Astrocyte (in vitro differentiated cells and primary cell): ENCODE measurements at regions not wholly inside any gene's neighbourhood (a gene's known extent, or its start where the extent isn't known, plus 50 kb on each side); places are given as distances from the start of the nearest gene placed in this dataset.

ENCODE experiments used
- DNase-seq: peaks from one replicate; pipeline ENCODE4 v3.0.0-alpha.2; 2010; ENCODE audit warnings: low read depth
- FAIRE-seq: peaks from 2 replicates; lab custom pipeline; 2011; peaks lifted over from hg19 to GRCh38; lab: Jason Lieb, UNC
- H2AFZ ChIP-seq: 2 replicates; pipeline ENCODE4 v1.6.0; 2012; ENCODE audit warnings: low read depth, low read length, inconsistent platforms
- H3K27ac ChIP-seq: 2 replicates; pipeline ENCODE4 v1.5.1; 2011; ENCODE audit warnings: low read depth, low read length, inconsistent platforms
- H3K27me3 ChIP-seq: 2 replicates; pipeline ENCODE4 v1.6.0; 2011; ENCODE audit warnings: low read length, inconsistent platforms; ENCODE audit not compliant: insufficient read depth
- H3K36me3 ChIP-seq: 2 replicates; pipeline ENCODE4 v1.5.1; 2011; ENCODE audit warnings: low read length, inconsistent platforms; ENCODE audit not compliant: insufficient read depth
- H3K4me1 ChIP-seq: 2 replicates; pipeline ENCODE4 v1.5.1; 2011; ENCODE audit warnings: low read length, inconsistent platforms; ENCODE audit not compliant: insufficient read depth
- H3K4me2 ChIP-seq: 2 replicates; pipeline ENCODE4 v1.6.0; 2012; ENCODE audit warnings: low read length, inconsistent platforms
- H3K4me3 ChIP-seq: 2 replicates; pipeline ENCODE4 v1.5.1; 2011; ENCODE audit warnings: low read depth, mild to moderate bottlenecking, low read length, inconsistent platforms; ENCODE audit not compliant: insufficient read depth
- H3K79me2 ChIP-seq: 2 replicates; pipeline ENCODE4 v1.6.0; 2012; ENCODE audit warnings: mild to moderate bottlenecking, low read length, inconsistent platforms; ENCODE audit not compliant: insufficient read depth
- H3K9ac ChIP-seq: 2 replicates; pipeline ENCODE4 v1.6.0; 2012; ENCODE audit warnings: mild to moderate bottlenecking, low read length, inconsistent platforms
- H3K9me3 ChIP-seq: 2 replicates; pipeline ENCODE4 v1.5.1; 2012; ENCODE audit warnings: low read depth, mild to moderate bottlenecking, low read length, inconsistent platforms; ENCODE audit not compliant: insufficient read depth
- H4K20me1 ChIP-seq: 2 replicates; pipeline ENCODE4 v1.6.0; 2012; ENCODE audit warnings: low read length, inconsistent platforms; ENCODE audit not compliant: insufficient read depth
- H3K27ac Mint-ChIP-seq: one replicate; pipeline ENCODE4 v1.8.0; 2021; ENCODE audit warnings: mild to moderate bottlenecking, mixed read lengths; ENCODE audit not compliant: unreplicated experiment
- H3K27me3 Mint-ChIP-seq: one replicate; pipeline ENCODE4 v1.8.0; 2021; ENCODE audit warnings: low read depth, mixed read lengths; ENCODE audit not compliant: unreplicated experiment
- H3K36me3 Mint-ChIP-seq: one replicate; pipeline ENCODE4 v1.8.0; 2021; ENCODE audit warnings: low read depth, mixed read lengths; ENCODE audit not compliant: unreplicated experiment
- H3K4me1 Mint-ChIP-seq: one replicate; pipeline ENCODE4 v1.8.0; 2021; ENCODE audit warnings: low read depth, mixed read lengths; ENCODE audit not compliant: unreplicated experiment
- H3K4me3 Mint-ChIP-seq: one replicate; pipeline ENCODE4 v1.8.0; 2021; ENCODE audit warnings: mild to moderate bottlenecking, moderate library complexity, mixed read lengths; ENCODE audit not compliant: unreplicated experiment
- H3K9me3 Mint-ChIP-seq: one replicate; pipeline ENCODE4 v1.8.0; 2021; ENCODE audit warnings: mild to moderate bottlenecking, mixed read lengths; ENCODE audit not compliant: unreplicated experiment
- EZH2 ChIP-seq: IDR thresholded peaks from 2 replicates; pipeline ENCODE4 v1.6.1; 2012; ENCODE audit warnings: mild to moderate bottlenecking, low read length, inconsistent platforms; ENCODE audit not compliant: insufficient read depth
- TF ChIP-seq, protein P1 (sequence below): IDR thresholded peaks from 2 replicates; pipeline ENCODE4 v1.5.1; 2011; ENCODE audit warnings: low read depth, mild to moderate bottlenecking, inconsistent platforms, low read length, moderate library complexity; ENCODE audit not compliant: insufficient read depth

DNA sequence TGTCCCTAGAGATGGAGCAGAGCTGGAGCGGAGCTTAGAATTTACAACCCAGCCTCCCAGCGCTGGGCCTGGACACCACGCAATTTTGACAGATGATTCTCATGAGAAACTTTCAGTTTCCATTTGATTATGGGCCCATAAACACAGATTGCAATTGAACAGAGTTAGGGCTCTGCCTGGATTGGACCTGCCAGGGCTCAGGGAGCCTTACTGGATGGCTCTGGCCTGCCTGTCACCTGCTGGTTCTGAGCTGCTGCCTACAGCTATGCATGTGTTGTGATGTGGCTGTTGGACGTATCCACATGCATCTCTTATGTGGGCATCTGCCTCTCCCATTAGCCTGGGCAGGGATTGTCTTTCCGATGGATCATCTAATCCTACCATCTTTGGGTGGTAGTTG, 73.4 kb upstream of the SDK2 start:
- H4K20me1 ChIP-seq, result no peaks in the 10 kb centered on the region
- H3K4me3 ChIP-seq, result no peak overlapping the region
- H3K36me3 ChIP-seq, result no peaks in the 10 kb centered on the region
- peaks cover 7% of the 10 kb centered on the region for H3K27me3 ChIP-seq
- no peak overlapping the region for H3K4me2 ChIP-seq
- Mint-ChIP-seq H3K27ac (no peak overlapping the region), H3K4me3 (no peak overlapping the region), H3K4me1 (peaks cover 6% of the 10 kb centered on the region), H3K27me3 (peaks cover 55% of the 10 kb centered on the region), H3K36me3 (no peaks in the 10 kb centered on the region), H3K9me3 (peaks cover 2% of the 10 kb centered on the region)
- no peaks in the 10 kb centered on the region for H3K4me1 ChIP-seq
- H3K27ac ChIP-seq, result no peak overlapping the region
- H3K79me2 ChIP-seq, result no peaks in the 10 kb centered on the region
- H2AFZ ChIP-seq, result no peak overlapping the region
- no peaks in the 10 kb centered on the region for H3K9me3 ChIP-seq
- TF ChIP-seq, protein P1, sequence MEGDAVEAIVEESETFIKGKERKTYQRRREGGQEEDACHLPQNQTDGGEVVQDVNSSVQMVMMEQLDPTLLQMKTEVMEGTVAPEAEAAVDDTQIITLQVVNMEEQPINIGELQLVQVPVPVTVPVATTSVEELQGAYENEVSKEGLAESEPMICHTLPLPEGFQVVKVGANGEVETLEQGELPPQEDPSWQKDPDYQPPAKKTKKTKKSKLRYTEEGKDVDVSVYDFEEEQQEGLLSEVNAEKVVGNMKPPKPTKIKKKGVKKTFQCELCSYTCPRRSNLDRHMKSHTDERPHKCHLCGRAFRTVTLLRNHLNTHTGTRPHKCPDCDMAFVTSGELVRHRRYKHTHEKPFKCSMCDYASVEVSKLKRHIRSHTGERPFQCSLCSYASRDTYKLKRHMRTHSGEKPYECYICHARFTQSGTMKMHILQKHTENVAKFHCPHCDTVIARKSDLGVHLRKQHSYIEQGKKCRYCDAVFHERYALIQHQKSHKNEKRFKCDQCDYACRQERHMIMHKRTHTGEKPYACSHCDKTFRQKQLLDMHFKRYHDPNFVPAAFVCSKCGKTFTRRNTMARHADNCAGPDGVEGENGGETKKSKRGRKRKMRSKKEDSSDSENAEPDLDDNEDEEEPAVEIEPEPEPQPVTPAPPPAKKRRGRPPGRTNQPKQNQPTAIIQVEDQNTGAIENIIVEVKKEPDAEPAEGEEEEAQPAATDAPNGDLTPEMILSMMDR, result no peak
- TF ChIP-seq EZH2, result no peak
- DNase-seq (no peak), FAIRE-seq (no peak)
- H3K9ac ChIP-seq, result no peak overlapping the region

DNA sequence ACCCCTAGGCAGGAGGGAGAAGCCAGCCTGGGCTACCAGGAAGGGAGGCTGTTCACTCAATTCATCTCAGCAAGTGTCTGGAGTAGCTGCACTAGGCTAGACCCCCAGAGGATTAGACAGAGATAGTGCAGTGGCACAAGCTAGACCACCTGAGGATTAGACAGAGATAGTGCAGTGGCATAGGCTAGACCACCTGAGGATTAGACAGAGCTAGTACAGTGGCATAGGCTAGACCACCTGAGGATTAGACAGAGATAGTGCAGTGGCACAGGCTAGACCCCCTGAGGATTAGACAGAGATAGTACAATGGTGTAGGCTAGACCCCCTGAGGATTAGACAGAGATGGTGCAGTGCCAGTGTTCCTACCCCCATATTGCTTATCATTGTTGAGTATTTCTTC, 74.1 kb upstream of the SDK2 start:
- Mint-ChIP-seq H3K9me3 (peaks cover 2% of the 10 kb centered on the region), H3K4me1 (peaks cover 6% of the 10 kb centered on the region), H3K4me3 (no peak overlapping the region), H3K36me3 (no peaks in the 10 kb centered on the region), H3K27ac (no peak overlapping the region), H3K27me3 (peaks cover 56% of the 10 kb centered on the region)
- Histone ChIP-seq H3K4me2 (no peak overlapping the region), H3K9me3 (no peaks in the 10 kb centered on the region), H2AFZ (no peak overlapping the region), H3K79me2 (no peaks in the 10 kb centered on the region), H3K4me3 (no peak overlapping the region), H3K27me3 (peaks cover 7% of the 10 kb centered on the region), H3K4me1 (no peaks in the 10 kb centered on the region), H3K9ac (no peak overlapping the region), H3K36me3 (no peaks in the 10 kb centered on the region), H3K27ac (no peak overlapping the region), H4K20me1 (no peaks in the 10 kb centered on the region)
- TF ChIP-seq EZH2, result no peak
- TF ChIP-seq, protein P1, result no peak
- DNase-seq, result no peak
- no peak for FAIRE-seq

DNA sequence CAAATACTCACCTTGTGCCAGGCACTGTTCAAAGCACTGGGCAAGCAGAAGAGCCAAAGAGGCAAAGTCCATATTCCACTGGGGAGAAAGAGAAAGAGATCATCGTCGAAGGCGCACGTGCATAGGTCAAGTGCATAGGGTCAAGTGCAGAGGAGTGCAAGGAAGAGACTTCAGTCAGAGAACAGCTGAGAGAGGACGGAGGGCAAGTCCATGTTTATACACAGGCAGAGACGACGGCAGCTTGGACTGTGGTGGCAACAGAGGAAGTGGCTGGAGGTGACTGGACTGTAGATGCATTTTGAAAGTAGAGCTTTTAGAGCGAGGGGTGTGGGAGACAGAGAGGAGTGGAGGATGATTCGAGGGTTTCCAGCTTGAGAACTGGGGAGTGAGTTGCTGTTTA, 74.7 kb upstream of the SDK2 start:
- no peaks in the 10 kb centered on the region for H3K4me1 ChIP-seq
- H3K27ac Mint-ChIP-seq, result no peak overlapping the region
- H3K27me3 ChIP-seq, result peaks cover 4% of the 10 kb centered on the region

More for the DNA sequence above, 74.7 kb upstream of the SDK2 start:
- Histone ChIP-seq H3K9ac (no peak overlapping the region), H2AFZ (no peak overlapping the region), H3K4me3 (no peak overlapping the region), H3K36me3 (no peaks in the 10 kb centered on the region), H4K20me1 (no peaks in the 10 kb centered on the region), H3K9me3 (no peaks in the 10 kb centered on the region), H3K27ac (no peak overlapping the region), H3K4me2 (no peak overlapping the region), H3K79me2 (no peaks in the 10 kb centered on the region)
- H3K4me3 Mint-ChIP-seq, result no peak overlapping the region
- H3K27me3 Mint-ChIP-seq, result peaks cover 58% of the 10 kb centered on the region
- H3K36me3 Mint-ChIP-seq, result no peaks in the 10 kb centered on the region
- no peak for DNase-seq
- peaks cover 5% of the 10 kb centered on the region for H3K4me1 Mint-ChIP-seq
- H3K9me3 Mint-ChIP-seq, result peaks cover 2% of the 10 kb centered on the region
- FAIRE-seq, result no peak
- TF ChIP-seq, protein P1, result no peak
